ENCODE measurements at regions not wholly inside any gene's neighbourhood (a gene's known extent, or its start where the extent isn't known, plus 50 kb on each side); places are given as distances from the start of the nearest gene placed in this dataset.

- FAIRE-seq (no peak), ATAC-seq (no peak), DNase-seq (ENCODE audit: extremely low read depth in 1 of 4, low spot score in 3 of 4) (no peak)
- intact Hi-C loops (cut with micrococcal nuclease): no loop called here
- WGBS (ENCODE audit: insufficient coverage, low coverage, missing lambda C conversion rate): 0% methylated on average over 3 of the region's 3 CpGs
- H3K27ac ChIP-seq (ENCODE audit: extremely low read depth, low read depth, low read length): no peak overlapping the region
- no peak overlapping the region for H2AFZ ChIP-seq (ENCODE audit: low read depth, low read length)
- H3K36me3 ChIP-seq (ENCODE audit: control insufficient read depth, insufficient read depth, low read length): no peaks in the 10 kb centered on the region
- no peak overlapping the region for H3K4me2 ChIP-seq (ENCODE audit: insufficient read depth, low read length)
- H3K9me1 ChIP-seq (ENCODE audit: control insufficient read depth, insufficient read depth, low read length): no peaks in the 10 kb centered on the region
- BruUV-seq (replicated peaks): no TSS peak
- H3K9me3 ChIP-seq (replicated peaks; ENCODE audit: control insufficient read depth, insufficient read depth, low read depth, low read length): no peaks in the 10 kb centered on the region
- H4K20me1 ChIP-seq (replicated peaks; ENCODE audit: control insufficient read depth, insufficient read depth, low read length): no peaks in the 10 kb centered on the region
- in situ Hi-C loops (cut with MboI): no loop called here
- no peaks in the 10 kb centered on the region for H3K4me1 ChIP-seq (replicated peaks in 1 of 2; ENCODE audit: control insufficient read depth in 2 of 2, insufficient read depth in 2 of 2, low read length in 2 of 2)
- no peaks in the 10 kb centered on the region for H3K27me3 ChIP-seq (ENCODE audit: control insufficient read depth in 2 of 2, insufficient read depth in 2 of 2, low read length in 2 of 2)
- H3K79me2 ChIP-seq (ENCODE audit: control insufficient read depth, insufficient read depth, low read length): no peaks in the 10 kb centered on the region
- ChIA-PET POLR2A (no interaction called here), CTCF (ENCODE audit: low intra/inter-chr PET ratio) (no interaction called here)
- no peak overlapping the region for H3K4me3 ChIP-seq
- no peak overlapping the region for H3K9ac ChIP-seq (ENCODE audit: insufficient read depth in 1 of 2, low read depth in 2 of 2, low read length in 2 of 2)
- TF ChIP-seq AFF1 (IDR thresholded peaks at IDR 0.05; ENCODE audit: low read depth in 1 of 2, partially characterized antibody in 2 of 2) (no peak), ARID2 (IDR thresholded peaks at IDR 0.05) (no peak), SREBF2 (CRISPR knock-in tag; IDR thresholded peaks at IDR 0.05) (no peak), ZBTB49 (CRISPR knock-in tag; IDR thresholded peaks at IDR 0.05; ENCODE audit: borderline replicate concordance) (no peak), CAMTA2 (CRISPR knock-in tag; conservative IDR thresholded peaks at IDR 0.05) (no peak), ZNF785 (CRISPR knock-in tag; IDR thresholded peaks at IDR 0.05) (no peak), USF1 (CRISPR knock-in tag; IDR thresholded peaks at IDR 0.05) (no peak), POLR2H (tag; IDR thresholded peaks at IDR 0.05; ENCODE audit: low read depth) (no peak), CTCFL (IDR thresholded peaks at IDR 0.05; ENCODE audit: borderline replicate concordance, insufficient read depth, low read depth, low read length, poor library complexity, severe bottlenecking) (no peak), TEAD2 (tag; IDR thresholded peaks at IDR 0.05) (no peak), ZNF282 (CRISPR knock-in tag; IDR thresholded peaks at IDR 0.05) (no peak), ZEB2 (IDR thresholded peaks at IDR 0.05) (no peak), FUS (optimal IDR thresholded peaks at IDR 0.05; ENCODE audit: low read depth, low read length) (no peak), RBM15 (IDR thresholded peaks at IDR 0.05; ENCODE audit: insufficient read depth, low read length) (no peak), MCM5 (IDR thresholded peaks at IDR 0.05; ENCODE audit: low read depth) (no peak), ZNF217 (CRISPR knock-in tag; IDR thresholded peaks at IDR 0.05) (no peak)
Measured at GRCh38 chr13:88764103-88764502, 1092.9 kb downstream of the SLITRK5 start.

Data from K562 (cell line).